Umbilical cord (tissue), 1 donor: ENCODE measurements at regions not wholly inside any gene's neighbourhood (a gene's known extent, or its start where the extent isn't known, plus 50 kb on each side); places are given as distances from the start of the nearest gene placed in this dataset.
A peak's percentile ranks its signal among the peaks of the same experiment; 100 is the strongest.
"Not testable (repeated sequence)": the region's sequence is repeated elsewhere in the genome, so short reads cannot be mapped to it uniquely, and the experiment has no call there.

Source experiments
- DNase-seq: peaks from one replicate; pipeline ENCODE4 v3.0.0-alpha.2; 2015; ENCODE audit warnings: low spot score

DNA sequence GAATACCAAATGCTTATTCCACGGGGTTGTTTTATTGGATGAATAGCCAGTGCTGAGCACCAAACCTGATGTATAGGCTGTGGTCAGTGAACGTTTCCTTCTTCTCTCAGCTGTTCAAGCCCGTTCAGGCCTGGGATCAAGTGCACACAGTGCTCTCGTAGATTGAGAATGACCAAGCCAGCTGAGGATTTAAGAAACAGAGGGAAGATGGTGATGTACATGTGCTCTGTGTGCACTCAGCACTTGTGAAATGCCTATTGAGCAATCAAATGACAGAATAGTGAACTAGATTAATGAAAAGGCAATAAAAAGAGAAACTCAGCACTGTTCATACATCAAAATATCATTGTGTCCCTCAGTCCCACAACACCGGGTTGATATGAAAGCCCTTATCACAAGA is 302.5 kb downstream of the BMPER start:
- no peak for DNase-seq

DNA sequence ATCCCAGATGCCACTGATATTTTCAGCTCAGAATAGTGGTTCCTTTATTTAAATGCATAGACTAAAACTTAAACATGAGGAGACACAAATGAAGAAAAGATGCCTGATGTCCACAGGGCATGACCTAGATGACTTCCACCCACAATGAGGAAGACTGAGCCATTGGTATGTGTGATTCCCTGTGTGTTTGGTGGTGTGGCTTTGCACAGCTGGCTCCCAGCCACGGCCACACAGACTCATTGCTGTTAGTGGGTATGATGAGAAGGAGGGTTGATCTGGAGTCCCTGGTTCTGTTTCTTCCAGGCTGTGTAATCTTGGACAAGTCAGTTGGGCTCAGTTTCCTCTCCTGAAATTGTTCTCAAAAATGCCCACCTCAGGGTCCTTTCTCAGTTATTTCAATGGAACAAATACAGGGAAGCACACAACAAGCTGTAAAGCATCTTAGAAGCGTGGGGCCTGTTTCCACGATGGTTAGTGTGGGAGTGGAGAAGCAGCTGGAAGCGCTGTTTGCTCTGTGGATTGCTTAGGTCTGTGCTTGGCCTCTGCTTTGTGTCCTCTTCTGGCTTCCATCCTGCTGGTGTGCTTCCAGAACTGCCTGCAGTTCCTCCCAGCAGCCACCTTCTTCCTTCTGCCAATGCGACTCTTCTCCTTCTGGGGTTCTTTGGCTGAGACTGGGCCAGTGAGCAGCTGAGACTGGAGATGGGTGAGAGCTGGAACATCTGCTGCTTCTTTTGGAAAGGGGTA is 303.7 kb downstream of the BMPER start:
- DNase-seq = peak; percentile 35

DNA sequence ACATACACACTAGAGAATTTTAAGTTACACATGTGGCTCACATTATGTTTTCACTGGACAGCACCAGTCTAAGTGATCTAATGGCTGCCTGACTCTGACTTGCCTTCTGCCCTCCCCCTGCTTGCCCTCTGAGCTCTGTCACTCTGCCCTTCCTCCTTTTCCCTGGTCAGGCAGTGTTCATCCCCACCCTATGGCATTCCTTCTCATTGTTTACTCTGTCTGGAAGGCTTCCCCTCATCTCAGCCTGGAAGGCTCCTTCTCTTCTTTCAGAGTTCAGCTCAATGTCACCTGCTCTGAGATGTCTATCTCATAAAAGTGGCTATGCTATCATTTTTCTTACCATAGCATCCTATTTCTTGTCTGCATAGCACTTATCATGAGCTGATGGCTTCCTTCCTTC is 305.7 kb downstream of the BMPER start:
- DNase-seq = no peak

DNA sequence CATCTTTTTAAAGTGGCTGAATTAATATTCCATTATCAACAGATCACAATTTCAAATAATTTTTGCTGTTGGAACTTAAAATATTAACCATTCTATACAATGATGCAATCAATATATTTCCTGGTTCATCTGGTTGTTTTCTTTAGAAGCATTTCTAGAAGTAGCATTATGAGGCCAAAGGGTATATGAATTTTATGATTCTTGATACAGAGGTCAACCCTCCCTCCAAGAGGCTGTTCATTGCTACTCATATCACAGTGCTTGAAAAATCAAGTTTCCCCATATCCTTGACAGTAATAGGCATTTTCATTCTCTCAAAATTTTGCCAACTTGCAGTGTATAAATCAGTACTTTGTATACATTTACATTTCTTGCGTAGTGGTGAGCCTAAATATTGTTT is 312.6 kb downstream of the BMPER start:
- no peak for DNase-seq

DNA sequence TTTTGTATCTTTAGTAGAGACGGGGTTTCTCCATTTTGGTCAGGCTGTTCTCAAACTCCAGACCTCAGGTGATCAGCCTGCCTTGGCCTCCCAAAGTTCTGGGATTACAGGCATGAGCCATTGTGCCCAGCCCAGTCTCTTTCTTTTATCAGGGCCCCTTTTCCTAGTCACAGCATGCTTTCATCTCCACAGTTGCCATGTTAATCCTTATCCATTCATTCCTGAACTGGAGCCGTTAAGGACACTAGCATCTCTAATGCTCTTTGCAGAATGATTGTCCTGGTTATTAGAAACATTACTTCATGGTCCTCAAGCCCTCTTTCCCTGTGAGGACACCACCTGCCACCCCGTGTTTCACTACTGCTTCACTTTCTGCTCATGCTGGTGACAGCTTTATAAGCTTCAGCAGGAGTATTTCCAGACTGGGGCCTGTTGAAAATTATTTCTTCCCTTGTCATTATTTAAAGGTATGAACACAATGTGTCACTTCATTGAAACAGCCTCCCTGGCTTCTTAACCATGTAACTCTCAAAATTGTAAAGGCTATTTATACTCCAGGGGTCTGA is 313.9 kb downstream of the BMPER start:
- DNase-seq = no peak

DNA sequence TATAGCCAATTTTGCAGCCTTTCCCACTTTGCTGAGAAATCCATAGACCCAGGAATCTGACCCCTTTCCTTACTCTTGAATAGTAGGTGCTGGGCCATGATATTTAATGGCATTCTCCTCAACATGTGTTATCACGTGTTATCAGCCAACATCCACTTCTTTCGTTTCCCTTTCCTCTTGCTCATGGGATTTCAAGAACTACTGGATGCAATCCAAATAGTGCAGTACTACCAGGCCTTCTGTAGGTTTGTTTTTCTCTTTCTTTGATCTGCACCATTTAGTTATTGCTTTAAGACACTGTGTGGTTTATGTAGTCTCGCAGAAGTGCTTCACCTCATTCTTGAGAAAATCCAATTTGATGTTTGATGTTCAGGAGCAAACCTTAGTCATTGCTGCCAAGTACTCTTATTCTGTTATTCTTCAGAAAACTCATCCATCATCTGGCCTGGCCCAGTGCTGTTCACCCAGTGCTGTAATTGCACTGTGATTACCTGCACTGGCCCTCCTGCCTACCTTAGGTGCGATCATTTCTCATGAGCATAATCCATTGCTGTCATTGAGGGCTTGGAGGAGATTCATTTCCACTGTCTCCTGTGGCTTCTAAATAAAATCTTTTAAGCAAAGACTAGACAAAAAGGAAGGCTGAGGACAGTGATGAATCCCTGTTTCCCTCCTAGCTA is 315.3 kb downstream of the BMPER start:
- DNase-seq = no peak

DNA sequence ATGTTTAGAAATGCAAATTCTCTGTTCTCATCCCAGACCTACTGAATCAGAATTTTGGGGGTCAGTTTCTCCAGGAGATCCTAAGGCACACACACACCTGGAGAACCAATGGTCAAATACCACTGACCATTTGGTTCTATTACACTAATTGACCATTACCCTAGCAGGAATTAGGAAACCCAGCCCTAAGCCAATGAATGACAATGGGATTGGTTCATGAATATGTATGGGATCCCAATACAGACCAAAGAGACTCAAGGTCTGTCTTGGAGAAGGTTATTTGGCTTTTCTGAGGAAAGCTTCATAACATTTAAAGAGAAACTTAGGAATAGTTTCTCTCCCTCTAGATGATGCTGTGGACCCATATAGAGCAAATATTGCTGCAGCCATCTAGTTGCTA is 317.0 kb downstream of the BMPER start:
- DNase-seq = no peak

DNA sequence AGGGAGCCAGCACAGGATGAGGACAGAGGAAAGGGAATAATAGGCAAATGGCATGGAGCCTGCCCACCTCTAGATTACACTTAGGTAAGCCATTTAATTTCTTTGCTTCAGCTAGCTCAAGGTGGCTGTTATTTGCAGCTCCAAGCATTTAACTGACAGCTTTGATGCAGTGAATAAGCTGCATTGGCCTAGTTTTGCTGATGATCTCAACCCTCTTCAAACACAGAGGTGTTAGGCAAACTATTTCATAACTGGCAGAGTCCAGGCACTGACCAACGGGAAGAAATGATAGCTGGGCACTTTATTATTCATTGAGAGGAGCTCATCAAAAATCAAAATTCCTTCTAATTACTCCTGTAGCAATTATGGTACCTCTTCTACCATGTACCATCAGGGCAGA is 317.4 kb downstream of the BMPER start:
- no peak for DNase-seq

DNA sequence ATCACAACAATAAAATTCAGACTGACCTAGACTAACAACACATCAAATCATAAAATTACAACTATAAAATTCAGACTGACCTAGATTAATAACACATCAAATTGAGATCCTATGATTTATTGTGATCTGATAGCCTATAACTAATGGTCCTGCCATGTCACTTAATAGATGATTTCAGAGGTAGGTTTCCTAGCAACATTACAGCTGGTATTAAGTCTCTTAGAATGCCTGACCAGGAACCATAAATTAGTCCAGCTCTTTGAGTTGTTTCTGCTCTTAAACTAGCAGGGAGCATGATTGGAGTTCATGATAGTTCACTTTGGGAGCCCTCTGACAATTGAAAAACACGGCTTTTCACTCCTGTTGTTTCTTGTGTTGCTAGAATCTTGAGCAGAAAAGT is 318.9 kb downstream of the BMPER start:
- DNase-seq = no peak

DNA sequence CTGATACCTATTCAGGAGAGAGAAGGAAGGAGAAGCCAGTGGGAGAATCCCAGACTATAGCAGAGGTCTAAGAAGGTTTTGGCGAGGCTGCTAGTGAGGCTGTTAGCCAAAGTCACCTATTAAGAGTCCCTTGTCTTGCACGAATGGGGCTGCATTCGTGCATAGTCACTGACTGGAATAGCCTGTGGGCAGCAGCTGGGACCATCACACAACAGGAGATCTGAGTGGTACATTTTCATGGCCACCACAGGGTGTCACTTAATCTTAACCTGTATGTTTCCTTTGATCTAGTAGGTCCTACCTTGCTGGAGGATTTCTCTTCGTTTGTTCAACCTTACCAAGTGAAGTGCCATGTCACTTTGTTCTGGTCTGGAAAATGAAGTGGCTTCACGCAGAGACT is 319.9 kb downstream of the BMPER start:
- DNase-seq = no peak

DNA sequence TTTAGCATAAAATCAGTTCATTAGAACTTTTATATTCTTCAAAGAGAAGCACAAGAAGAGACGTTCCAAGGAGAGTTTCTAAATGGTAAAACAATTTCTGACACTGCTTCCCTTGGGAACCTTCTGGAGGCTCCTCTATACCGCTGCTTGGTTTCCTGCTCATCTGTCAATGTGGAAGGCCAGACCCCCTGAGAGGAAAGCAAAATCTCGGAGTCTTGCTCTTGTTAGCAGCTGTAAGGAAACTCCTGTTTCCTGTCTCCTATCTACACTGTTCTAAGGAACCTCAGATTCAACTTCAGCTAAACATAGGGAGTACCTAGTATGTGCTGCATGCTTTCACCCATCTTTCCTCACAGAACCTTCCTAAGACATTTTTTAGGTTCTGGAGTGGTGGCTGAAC is 322.2 kb downstream of the BMPER start:
- DNase-seq = no peak

DNA sequence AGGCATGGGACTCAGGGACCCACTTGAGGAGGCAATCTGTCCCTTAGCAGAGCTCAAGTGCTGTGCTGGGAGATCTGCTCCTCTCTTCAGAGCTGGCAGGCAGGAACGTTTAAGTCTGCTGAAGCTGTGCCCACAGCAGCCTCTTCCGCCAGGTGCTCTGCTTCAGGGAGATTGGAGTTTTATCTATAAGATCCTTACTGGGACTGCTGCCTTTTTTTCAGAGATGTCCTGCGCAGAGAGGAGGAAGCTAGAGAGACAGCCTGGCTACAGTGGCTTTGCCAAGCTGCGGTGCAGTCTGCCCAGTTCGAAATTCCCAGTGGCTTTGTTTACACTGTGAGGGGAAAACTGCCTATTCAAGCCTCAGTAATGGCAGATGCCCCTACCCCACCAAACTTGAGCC is 329.8 kb downstream of the BMPER start:
- DNase-seq = not testable (repeated sequence)

DNA sequence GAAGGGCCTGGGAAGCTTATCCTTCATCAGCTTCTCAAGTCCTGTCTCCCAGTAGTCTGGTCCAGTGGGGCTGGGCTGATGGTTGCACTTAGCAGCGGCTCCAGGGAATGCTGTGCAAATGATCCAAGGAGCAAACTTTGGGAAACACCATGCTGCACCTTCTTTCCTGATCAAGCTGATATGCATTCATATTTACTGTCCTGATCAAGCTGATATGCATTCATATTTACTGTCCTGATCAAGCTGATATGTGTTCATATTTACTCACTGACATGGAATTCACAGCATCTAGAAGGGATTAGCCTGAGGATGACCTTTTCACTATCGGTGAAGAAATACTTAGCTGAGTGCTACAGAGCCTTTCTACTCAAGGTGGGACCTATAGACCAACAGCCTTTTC is 330.7 kb downstream of the BMPER start:
- DNase-seq = no peak

DNA sequence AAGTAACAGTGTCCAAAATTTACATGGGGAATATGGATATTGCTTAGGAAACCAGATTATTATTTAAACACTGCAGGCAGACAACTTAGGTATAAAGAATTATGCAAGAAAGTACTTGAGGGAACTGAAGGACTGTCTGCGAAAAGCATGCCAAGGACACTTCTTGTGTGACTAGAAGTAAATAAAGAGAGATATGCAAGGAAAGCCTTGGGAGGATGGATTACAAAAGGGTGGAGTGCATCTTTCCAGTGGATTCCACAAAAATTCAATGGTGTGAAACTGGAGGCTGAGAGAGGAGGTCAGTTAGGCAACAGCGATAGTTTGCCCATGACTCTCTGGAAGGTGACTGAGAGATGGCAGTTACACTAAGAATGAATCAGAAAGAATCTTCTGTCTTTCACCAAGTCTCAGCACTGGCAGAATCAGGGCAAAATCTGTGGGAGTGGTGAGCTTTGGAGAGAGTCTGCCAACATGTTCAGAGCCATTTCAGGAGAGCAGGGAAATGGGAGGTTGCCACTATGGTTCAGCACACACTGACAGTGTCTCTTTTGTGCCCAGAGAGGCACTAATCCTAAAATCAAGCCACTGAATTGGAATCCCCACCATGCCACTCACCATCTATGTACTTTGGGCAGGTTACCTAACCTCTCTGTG is 331.6 kb downstream of the BMPER start:
- no peak for DNase-seq

DNA sequence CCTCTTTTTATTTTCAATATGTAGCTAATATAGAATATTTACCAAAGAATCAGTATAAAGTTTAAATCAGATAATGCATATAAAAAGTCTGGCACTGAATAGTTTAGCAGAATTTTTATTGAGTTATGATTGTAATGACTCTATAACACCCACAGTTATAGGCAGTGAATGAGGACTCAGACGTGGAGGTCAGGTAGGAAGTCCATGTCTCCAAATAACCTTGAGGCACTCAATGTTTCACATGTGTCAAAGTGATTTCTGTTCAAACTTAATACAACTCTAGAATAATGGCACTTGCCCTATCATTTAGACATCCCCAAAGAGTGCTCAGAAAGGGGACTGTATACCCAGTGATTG is 332.1 kb downstream of the BMPER start:
- no peak for DNase-seq

DNA sequence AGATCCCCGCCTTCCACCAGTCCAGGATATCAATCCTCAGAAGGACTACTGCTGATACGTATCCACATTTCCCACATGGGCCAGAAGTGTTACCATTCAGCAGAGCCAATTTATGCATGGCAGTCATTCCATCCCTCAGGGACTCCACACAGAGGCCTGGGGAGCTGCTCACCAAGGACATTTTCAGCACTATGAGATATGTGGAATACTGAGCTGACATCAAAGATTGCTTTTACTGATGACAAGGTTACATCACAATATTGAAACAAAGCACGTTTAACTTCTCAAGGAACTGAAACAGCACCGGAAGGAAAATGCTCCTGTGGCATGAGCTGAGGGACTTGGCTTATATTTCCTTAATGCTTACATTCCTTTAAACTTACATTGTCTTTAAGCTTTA is 335.1 kb downstream of the BMPER start:
- DNase-seq = no peak

DNA sequence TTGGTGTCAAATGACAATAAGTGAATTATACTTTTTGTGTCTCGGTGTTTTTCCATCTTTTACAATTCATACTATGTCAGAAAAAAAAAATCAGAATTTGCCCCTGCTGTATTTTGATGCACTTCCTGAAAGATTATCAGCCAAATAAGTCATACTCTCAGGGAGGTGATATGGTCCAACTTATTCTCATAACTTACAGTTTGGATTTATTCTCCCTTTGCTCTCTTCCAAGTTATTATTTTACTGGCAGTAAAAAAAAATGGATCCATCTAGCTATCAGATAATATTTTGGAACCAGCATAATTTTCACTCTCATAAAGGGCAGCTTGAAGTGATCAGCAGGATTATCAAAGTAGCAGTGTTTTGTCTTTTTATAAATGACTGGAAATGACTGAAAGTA is 337.1 kb downstream of the BMPER start:
- DNase-seq = peak; percentile 76

DNA sequence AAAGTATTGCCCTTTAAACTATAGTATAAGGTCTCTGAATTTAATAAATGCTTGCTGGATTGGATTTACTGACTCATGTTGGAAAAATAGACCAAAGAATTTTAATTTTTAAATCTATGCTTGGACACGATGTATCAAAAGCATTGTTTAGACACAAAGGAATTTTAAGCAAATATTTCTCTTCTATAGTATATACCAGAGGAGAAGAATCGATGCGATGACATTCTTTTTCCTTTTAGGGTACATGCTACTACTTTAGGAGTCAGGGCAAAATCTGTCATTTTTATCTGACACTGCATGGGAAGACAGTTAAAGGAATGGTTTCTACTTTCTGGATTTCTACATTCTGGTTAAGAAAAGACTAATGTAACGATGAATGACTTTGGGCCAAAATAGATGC is 339.9 kb downstream of the BMPER start:
- no peak for DNase-seq

DNA sequence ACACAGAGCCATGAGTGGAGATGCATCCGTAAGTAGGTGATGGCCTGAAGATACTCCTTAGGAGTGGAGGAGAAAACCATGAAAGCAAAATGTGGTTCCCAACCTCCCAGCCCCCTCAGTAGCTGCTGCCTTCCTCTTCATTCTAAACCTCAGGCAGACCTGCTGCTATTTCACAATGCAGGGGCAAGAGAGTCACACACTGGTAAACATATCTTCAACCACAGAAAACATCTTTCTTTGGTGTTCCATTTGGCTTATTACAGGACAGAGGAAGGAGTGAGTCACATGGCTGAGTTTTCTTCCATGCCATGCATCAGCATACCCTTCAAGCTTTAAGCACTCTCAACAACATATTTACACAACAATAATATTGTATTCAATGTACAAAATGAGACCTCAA is 342.1 kb downstream of the BMPER start:
- no peak for DNase-seq

DNA sequence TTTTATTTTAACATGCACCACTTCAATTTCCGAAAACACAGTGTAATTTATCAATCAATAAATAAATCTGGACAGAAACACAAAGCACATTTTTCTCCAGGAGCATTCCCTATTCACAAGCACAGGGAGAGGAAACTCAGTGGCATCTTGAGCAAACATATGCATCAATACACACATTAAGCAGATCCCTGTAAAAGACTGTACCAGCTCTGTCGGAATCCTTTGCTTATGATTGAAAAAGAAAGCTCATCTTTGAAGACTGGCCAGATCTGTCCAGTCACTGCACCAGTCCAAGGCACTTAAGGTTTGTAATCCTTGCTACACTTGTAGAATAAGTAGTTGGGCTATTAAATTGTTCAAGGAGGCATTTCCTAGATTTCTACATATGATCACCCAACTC is 343.9 kb downstream of the BMPER start:
- DNase-seq = peak; percentile 29

DNA sequence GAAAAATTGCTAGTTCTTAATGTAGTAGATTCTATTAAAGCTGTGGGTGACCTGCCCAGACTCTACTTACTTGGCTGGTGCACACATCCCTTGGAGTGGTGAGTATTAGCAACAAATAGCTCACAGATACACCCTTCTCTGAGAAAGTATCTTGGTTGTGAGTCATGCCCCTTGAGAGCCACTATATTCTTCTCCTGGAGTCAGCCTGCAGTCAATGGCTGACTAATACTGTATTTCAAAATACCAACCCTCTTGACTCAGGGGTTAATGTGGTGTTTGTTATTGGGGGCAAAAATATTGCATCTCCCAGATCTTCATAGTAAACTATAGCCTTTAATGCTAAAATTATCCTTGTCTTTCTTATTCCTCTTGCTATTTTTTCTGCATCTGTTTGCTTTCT is 354.9 kb downstream of the BMPER start:
- DNase-seq = peak; percentile 59

DNA sequence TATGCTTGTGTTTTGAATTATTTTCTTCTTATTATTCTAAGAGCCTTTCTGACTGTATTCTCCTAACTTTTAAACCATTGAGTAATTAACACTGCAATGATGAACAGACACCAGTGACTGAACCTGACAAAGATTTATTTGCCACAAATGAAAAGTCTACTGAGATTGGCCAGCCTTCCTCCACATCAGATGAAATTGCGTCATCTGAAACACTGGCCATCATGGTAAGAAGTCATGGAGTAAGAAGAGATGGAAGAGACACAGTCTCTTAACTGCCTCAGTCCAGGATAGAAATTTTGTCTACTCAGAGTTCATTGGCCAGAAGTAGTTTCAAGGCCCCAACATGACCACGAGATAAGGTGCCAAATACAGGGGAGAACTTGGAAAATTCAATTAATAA is 357.8 kb downstream of the BMPER start:
- no peak for DNase-seq

DNA sequence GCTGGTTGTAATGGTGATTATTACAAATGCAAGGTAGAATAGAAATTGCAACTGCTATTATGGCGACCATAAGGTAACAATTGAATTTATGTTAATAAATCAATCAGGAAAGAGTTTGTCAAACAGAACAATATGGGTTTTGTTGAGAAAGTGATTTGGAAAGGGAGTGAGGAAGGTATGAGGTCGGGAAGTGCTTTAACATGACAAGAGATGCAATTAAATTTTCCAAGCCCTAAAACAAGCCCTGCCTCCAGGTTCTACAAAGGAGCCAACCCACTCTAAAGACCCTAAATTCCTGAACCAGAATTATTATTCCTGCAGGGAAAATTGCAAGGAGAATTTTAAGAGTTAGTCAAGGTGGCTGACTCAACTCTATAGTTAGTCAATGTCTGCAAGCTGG is 363.7 kb downstream of the BMPER start:
- DNase-seq = no peak
